Liver (tissue), 8 donors: ENCODE measurements at regions not wholly inside any gene's neighbourhood (a gene's known extent, or its start where the extent isn't known, plus 50 kb on each side); places are given as distances from the start of the nearest gene placed in this dataset.

Source experiments
- DNase-seq: peaks from one replicate; pipeline ENCODE4 v3.0.0-alpha.2; 2017; ENCODE audit warnings: low spot score
- H3K27ac ChIP-seq, 2 donors: one replicate each; pipeline ENCODE4 v1.7.0; 2013; ENCODE audit warnings: inconsistent platforms in 2 of 2, low read length in 2 of 2, control low read depth in 1 of 2, low read depth in 1 of 2, mild to moderate bottlenecking in 1 of 2
- H3K27me3 ChIP-seq, 4 donors: one replicate each; pipeline versions ENCODE4 v1.6.1 to v1.7.0; 2013; ENCODE audit warnings: low read length in 3 of 4, inconsistent platforms in 1 of 4, mild to moderate bottlenecking in 1 of 4, moderate library complexity in 1 of 4; ENCODE audit not compliant: control insufficient read depth in 4 of 4, insufficient read depth in 4 of 4
- H3K36me3 ChIP-seq, 4 donors: one replicate each; pipeline versions ENCODE4 v1.6.1 to v1.7.0; 2013; ENCODE audit warnings: low read length in 3 of 4, mild to moderate bottlenecking in 3 of 4, low read depth in 1 of 4, moderate library complexity in 1 of 4; ENCODE audit not compliant: control insufficient read depth in 4 of 4, insufficient read depth in 3 of 4
- H3K4me1 ChIP-seq, 4 donors: one replicate each; pipeline versions ENCODE4 v1.6.1 to v1.7.0; 2013; ENCODE audit warnings: low read length in 3 of 4, mild to moderate bottlenecking in 3 of 4, moderate library complexity in 1 of 4; ENCODE audit not compliant: control insufficient read depth in 4 of 4, insufficient read depth in 4 of 4
- H3K4me3 ChIP-seq, 3 donors: one replicate each; pipeline versions ENCODE4 v1.6.1 to v1.7.0; 2013; ENCODE audit warnings: low read length in 3 of 3, control low read depth in 1 of 3, low read depth in 1 of 3, mild to moderate bottlenecking in 1 of 3
- H3K9ac ChIP-seq, 2 donors: one replicate each; pipeline ENCODE4 v1.7.0; 2013; ENCODE audit warnings: low read length in 2 of 2, mild to moderate bottlenecking in 2 of 2, moderate library complexity in 2 of 2, control low read depth in 1 of 2, low read depth in 1 of 2
- H3K9me3 ChIP-seq, 4 donors: one replicate each; pipeline versions ENCODE4 v1.6.1 to v1.7.0; 2013; ENCODE audit warnings: low read length in 3 of 4; ENCODE audit not compliant: control insufficient read depth in 4 of 4
- ATF3 ChIP-seq: IDR thresholded peaks from 2 replicates; pipeline ENCODE4 v1.6.1; 2016; ENCODE audit warnings: antibody characterized with exemption
- CTCF ChIP-seq: fragments of 150-350 bp; IDR thresholded peaks from 2 replicates; pipeline ENCODE4 v1.5.1; 2017; ENCODE audit warnings: improper control_type of control experiment, low read depth, low read length; ENCODE audit not compliant: missing input control
- EGR1 ChIP-seq, 2 donors: IDR thresholded peaks; 2 replicates each; pipeline ENCODE4 v1.6.1; 2016 to 2018; ENCODE audit warnings: antibody characterized with exemption in 2 of 2, low read depth in 2 of 2
- FOXA1 ChIP-seq: IDR thresholded peaks from 2 replicates; pipeline ENCODE4 v1.6.1; 2016; ENCODE audit warnings: antibody characterized with exemption
- FOXA2 ChIP-seq: IDR thresholded peaks from 2 replicates; pipeline ENCODE4 v1.6.1; 2016; ENCODE audit warnings: antibody characterized with exemption
- GABPA ChIP-seq, 2 donors: IDR thresholded peaks in 1 of 2; conservative IDR thresholded peaks in 1 of 2; 2 replicates each; pipeline ENCODE4 v1.6.1; 2016; ENCODE audit warnings: antibody characterized with exemption in 2 of 2, mild to moderate bottlenecking in 1 of 2, moderate library complexity in 1 of 2
- HNF4A ChIP-seq, 2 donors: conservative IDR thresholded peaks; 2 replicates each; pipeline ENCODE4 v1.6.1; 2016; ENCODE audit warnings: antibody characterized with exemption in 2 of 2, mild to moderate bottlenecking in 2 of 2
- HNF4G ChIP-seq: IDR thresholded peaks from 2 replicates; pipeline ENCODE4 v1.6.1; 2016; ENCODE audit warnings: antibody characterized with exemption
- JUND ChIP-seq, 2 donors: IDR thresholded peaks; 2 replicates each; pipeline ENCODE4 v1.6.1; 2016; ENCODE audit warnings: antibody characterized with exemption in 2 of 2
- MAX ChIP-seq: IDR thresholded peaks from 2 replicates; pipeline ENCODE4 v1.6.1; 2016; ENCODE audit warnings: antibody characterized with exemption
- NR2F2 ChIP-seq: IDR thresholded peaks from 2 replicates; pipeline ENCODE4 v1.6.1; 2016; ENCODE audit warnings: antibody characterized with exemption
- RAD21 ChIP-seq, 2 donors: IDR thresholded peaks; 2 replicates each; pipeline ENCODE4 v1.6.1; 2016; ENCODE audit warnings: antibody characterized with exemption in 2 of 2, mild to moderate bottlenecking in 2 of 2
- REST ChIP-seq: IDR thresholded peaks from 2 replicates; pipeline ENCODE4 v1.6.1; 2016; ENCODE audit warnings: antibody characterized with exemption, mild to moderate bottlenecking
- RXRA ChIP-seq, 2 donors: IDR thresholded peaks; 2 replicates each; pipeline ENCODE4 v1.6.1; 2017 to 2018; ENCODE audit warnings: antibody characterized with exemption in 2 of 2, mild to moderate bottlenecking in 1 of 2
- SP1 ChIP-seq: IDR thresholded peaks from 2 replicates; pipeline ENCODE4 v1.6.1; 2018; ENCODE audit warnings: antibody characterized with exemption, mild to moderate bottlenecking
- TAF1 ChIP-seq: conservative IDR thresholded peaks from 2 replicates; pipeline ENCODE4 v1.6.1; 2016; ENCODE audit warnings: antibody characterized with exemption, mild to moderate bottlenecking
- YY1 ChIP-seq: IDR thresholded peaks from 2 replicates; pipeline ENCODE4 v1.6.1; 2016; ENCODE audit warnings: antibody characterized with exemption, mild to moderate bottlenecking
- ZBTB33 ChIP-seq: IDR thresholded peaks from 2 replicates; pipeline ENCODE4 v1.6.1; 2016; ENCODE audit warnings: antibody characterized with exemption
- WGBS: extraction: QIAGEN DNeasy Blood & Tissue Kit; methylation state at CpG from one replicate; pipeline ENCODE4 v1.1.7; 2013; 5-methylcytosine and 5-hydroxymethylcytosine counted together
- donor health status: healthy.
- donor health status: healthy.
- donor health status: healthy.
- donor health status: healthy.
- donor health status: healthy.

GRCh38 chr20:60869087-60869486 lies 383.0 kb upstream of the CDH4 start:
- H3K27ac ChIP-seq, result no peak overlapping the region
- H3K4me1 ChIP-seq, result no peaks in the 10 kb centered on the region
- no peak for DNase-seq
- H3K4me3 ChIP-seq, result no peak overlapping the region
- no peaks in the 10 kb centered on the region for H3K9me3 ChIP-seq
- H3K27me3 ChIP-seq, result peaks cover 0 to 3% (median 0%) of the 10 kb centered on the region in 4 donors
- no peak overlapping the region for H3K9ac ChIP-seq
- WGBS, result 44% methylated on average over 12 of the region's 12 CpGs
- TF ChIP-seq MAX (no peak), HNF4G (no peak), ZBTB33 (no peak), CTCF (no peak), ATF3 (no peak), TAF1 (no peak), YY1 (no peak), FOXA1 (no peak), RXRA (IDR thresholded peaks at IDR 0.05) (no peak), RAD21 (IDR thresholded peaks at IDR 0.05) (no peak), SP1 (no peak), HNF4A (conservative IDR thresholded peaks at IDR 0.05) (no peak), JUND (IDR thresholded peaks at IDR 0.05) (no peak), EGR1 (IDR thresholded peaks at IDR 0.05; ENCODE audit: low read depth in 2 of 2) (no peak), FOXA2 (no peak), REST (no peak), NR2F2 (no peak), GABPA (IDR thresholded peaks at IDR 0.05 in 1 of 2, conservative IDR thresholded peaks at IDR 0.05 in 1 of 2) (no peak)
- no peaks in the 10 kb centered on the region for H3K36me3 ChIP-seq
